Pancreas (tissue), 10 donors: ENCODE measurements at regions not wholly inside any gene's neighbourhood (a gene's known extent, or its start where the extent isn't known, plus 50 kb on each side); places are given as distances from the start of the nearest gene placed in this dataset.

Source experiments
- ATAC-seq, 4 donors: fragments of 200-7000 bp; cut with Tn5 transposase; one replicate each; pipeline versions ENCODE4 v1.8.0 to v1.9.1; 2020; ENCODE audit warnings: mild to moderate bottlenecking in 4 of 4, moderate library complexity in 4 of 4
- DNase-seq, 6 donors: peaks; one replicate each; pipeline ENCODE4 v3.0.0-alpha.2; 2020
- FAIRE-seq: peaks from 2 replicates; lab custom pipeline; 2012; peaks lifted over from hg19 to GRCh38; lab: Jason Lieb, UNC
- H3K27ac ChIP-seq, 4 donors: fragments of 200-600 bp; sonication (generic); 1 replicate in 3 of 4; 2 replicates in 1 of 4; pipeline versions ENCODE4 v1.5.0 to v1.8.0; 2020
- H3K27me3 ChIP-seq, 4 donors: fragments of 200-600 bp; one replicate each; pipeline ENCODE4 v1.8.0; 2021
- H3K36me3 ChIP-seq, 3 donors: fragments of 200-600 bp; sonication (generic) in 1 of 3; one replicate each; pipeline versions ENCODE4 v1.5.0 to v1.8.0; 2020 to 2021
- H3K4me1 ChIP-seq, 3 donors: fragments of 200-600 bp; one replicate each; pipeline ENCODE4 v1.8.0; 2021
- H3K4me3 ChIP-seq, 4 donors: fragments of 200-600 bp; sonication (generic) in 2 of 4; one replicate each; pipeline versions ENCODE4 v1.5.0 to v1.8.0; 2020 to 2021
- H3K9me3 ChIP-seq, 4 donors: fragments of 200-600 bp; one replicate each; pipeline ENCODE4 v1.8.0; 2021
- CTCF ChIP-seq, 4 donors: fragments of 200-600 bp; sonication (generic) in 3 of 4; IDR thresholded peaks; one replicate each; pipeline versions ENCODE4 v1.5.0 to v1.8.0; 2021; ENCODE audit warnings: antibody characterized with exemption in 4 of 4
- WGBS, 2 donors: extraction: QIAGEN DNeasy Blood & Tissue Kit; methylation state at CpG; one replicate each; pipeline ENCODE4 v1.1.7; 2013; 5-methylcytosine and 5-hydroxymethylcytosine counted together
- intact Hi-C, 3 donors: fragments of 100-400 bp; cut with DNase I; formaldehyde crosslinking; loops; one replicate each; pipeline versions ENCODE4 v1.11.1 to v1.14.2; 2022
- donor health status: healthy with polysubstance abuse.
- donor health status: DM: no; HTN: no; CAD: no; lungs with moderate emphysema.
- donor health status: DM: no; HTN: no; CAD: no.
- donor health status: control.
- donor health status: control.
- donor health status: Bipolar disorder and iron deficiency.
- donor health status: DM: yes; HTN: yes; CAD: no.
- donor health status: DM: no; HTN: no; CAD: no.
- donor health status: DM: no; HTN: no; CAD: no.
- donor health status: DM: yes; HTN: yes; CAD: no.

- Histone ChIP-seq H3K36me3 (no peaks in the 10 kb centered on the region), H3K4me3 (no peak overlapping the region), H3K4me1 (no peaks in the 10 kb centered on the region), H3K27ac (no peak overlapping the region), H3K9me3 (no peaks in the 10 kb centered on the region), H3K27me3 (no peaks in the 10 kb centered on the region)
- TF ChIP-seq CTCF (IDR thresholded peaks at IDR 0.05): no peak
- FAIRE-seq (no peak), DNase-seq (no peak), ATAC-seq (no peak)
- intact Hi-C loops: no loop called here
- 62 to 80% methylated on average over 1 of the region's 1 CpG for WGBS, 2 donors
Observed at GRCh38 chrX:139237141-139237540, 293.4 kb upstream of the F9 start.

DNA sequence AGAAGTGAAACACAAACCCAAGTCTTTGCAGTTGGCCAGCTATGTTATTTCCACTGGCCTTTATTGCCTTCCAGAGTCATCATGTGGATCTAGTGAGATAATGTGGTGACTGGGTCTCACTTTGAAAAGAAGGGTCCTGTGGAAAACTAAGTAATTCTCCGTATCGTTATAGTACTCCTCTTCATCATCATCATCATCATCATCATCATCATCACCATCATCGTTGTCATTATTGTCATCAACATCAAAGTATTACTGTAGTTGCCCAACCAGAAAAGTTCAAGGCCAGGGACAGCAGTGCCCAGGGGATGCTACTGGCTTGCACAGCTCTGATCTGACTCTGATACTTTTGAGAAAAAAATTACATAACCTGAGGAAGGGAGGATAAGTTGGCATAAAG, 295.6 kb upstream of the F9 start:
- FAIRE-seq: no peak
- no peak for TF ChIP-seq CTCF (IDR thresholded peaks at IDR 0.05)
- Histone ChIP-seq H3K4me3 (no peak overlapping the region), H3K27me3 (no peaks in the 10 kb centered on the region), H3K9me3 (no peaks in the 10 kb centered on the region), H3K4me1 (no peaks in the 10 kb centered on the region), H3K36me3 (no peaks in the 10 kb centered on the region), H3K27ac (no peak overlapping the region)
- WGBS, 2 donors: 77 to 80% methylated on average over 3 of the region's 3 CpGs
- no peak for DNase-seq
- no peak for ATAC-seq
- intact Hi-C loops: no loop called here

GRCh38 chrX:139224953-139225665, 305.4 kb upstream of the F9 start:
- intact Hi-C loops: no loop called here
- Histone ChIP-seq H3K4me1 (no peaks in the 10 kb centered on the region), H3K36me3 (no peaks in the 10 kb centered on the region), H3K4me3 (no peak overlapping the region), H3K27ac (no peak overlapping the region), H3K27me3 (no peaks in the 10 kb centered on the region), H3K9me3 (no peaks in the 10 kb centered on the region)
- ATAC-seq (no peak), FAIRE-seq (no peak), DNase-seq (no peak)
- WGBS, 2 donors: 23 to 34% methylated on average over 10 of the region's 10 CpGs
- no peak for TF ChIP-seq CTCF (IDR thresholded peaks at IDR 0.05)

GRCh38 chrX:139222511-139223200, 307.9 kb upstream of the F9 start:
- Histone ChIP-seq H3K4me3 (no peak overlapping the region), H3K36me3 (no peaks in the 10 kb centered on the region), H3K27me3 (no peaks in the 10 kb centered on the region), H3K4me1 (no peaks in the 10 kb centered on the region), H3K9me3 (no peaks in the 10 kb centered on the region), H3K27ac (no peak overlapping the region)
- no peak for ATAC-seq
- no peak for DNase-seq
- TF ChIP-seq CTCF (IDR thresholded peaks at IDR 0.05): no peak
- FAIRE-seq: no peak
- WGBS, 2 donors: 68 to 78% methylated on average over 9 of the region's 9 CpGs
- intact Hi-C loops: no loop called here

DNA sequence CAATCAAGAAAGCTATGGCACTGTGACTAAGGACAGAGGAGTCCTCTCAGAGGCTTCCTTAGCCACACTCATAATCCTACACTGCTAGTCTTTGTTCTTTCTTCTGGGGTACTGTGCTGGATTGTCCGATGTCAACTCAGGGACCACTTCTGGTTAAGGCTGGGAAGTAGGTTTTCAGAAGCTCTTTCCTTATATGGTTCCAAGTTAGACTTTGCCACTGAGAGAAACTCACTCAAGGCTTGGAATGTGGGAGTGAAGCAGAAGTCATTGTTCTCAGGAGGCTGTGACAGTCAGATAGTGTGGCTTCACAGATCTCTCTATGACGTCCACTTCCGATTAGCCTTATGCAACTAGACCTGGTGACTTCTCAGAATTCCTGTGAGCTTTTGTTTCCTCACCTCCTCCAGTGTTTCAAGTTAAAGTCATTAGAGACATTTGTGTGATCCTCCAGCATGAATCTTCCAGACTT, 317.3 kb upstream of the F9 start:
- 48 to 64% methylated on average over 3 of the region's 3 CpGs for WGBS, 2 donors
- H3K4me1 ChIP-seq: no peaks in the 10 kb centered on the region
- FAIRE-seq: no peak

More for the DNA sequence above, 317.3 kb upstream of the F9 start:
- H3K4me3 ChIP-seq: no peak overlapping the region
- TF ChIP-seq CTCF (IDR thresholded peaks at IDR 0.05): no peak
- intact Hi-C loops: no loop called here
- ATAC-seq (no peak), DNase-seq (no peak)
- H3K9me3 ChIP-seq: no peaks in the 10 kb centered on the region
- peaks cover 0 to 7% (median 0%) of the 10 kb centered on the region in 4 donors for H3K27me3 ChIP-seq
- H3K36me3 ChIP-seq: no peaks in the 10 kb centered on the region
- H3K27ac ChIP-seq: no peak overlapping the region
